Kidney (tissue), 13 donors: ENCODE measurements at regions not wholly inside any gene's neighbourhood (a gene's known extent, or its start where the extent isn't known, plus 50 kb on each side); places are given as distances from the start of the nearest gene placed in this dataset.

Experiments used
- DNase-seq, 5 donors: peaks; one replicate each; pipeline ENCODE4 v3.0.0-alpha.2; 2013 to 2020
- FAIRE-seq: peaks from 2 replicates; lab custom pipeline; 2012; peaks lifted over from hg19 to GRCh38; lab: Jason Lieb, UNC
- H3K27ac ChIP-seq, 2 donors: one replicate each; pipeline ENCODE4 v1.7.0; 2013; ENCODE audit warnings: low read depth in 2 of 2, low read length in 2 of 2, inconsistent platforms in 1 of 2
- H3K27me3 ChIP-seq: one replicate; pipeline ENCODE4 v1.7.1; 2013; ENCODE audit warnings: low read length, inconsistent platforms; ENCODE audit not compliant: control insufficient read depth, insufficient read depth
- H3K36me3 ChIP-seq, 3 donors: one replicate each; pipeline versions ENCODE4 v1.7.0 to v1.7.1; 2013; ENCODE audit warnings: low read length in 3 of 3, control low read depth in 1 of 3, inconsistent platforms in 1 of 3; ENCODE audit not compliant: insufficient read depth in 3 of 3, control insufficient read depth in 2 of 3
- H3K4me1 ChIP-seq, 3 donors: one replicate each; pipeline versions ENCODE4 v1.7.0 to v1.7.1; 2013; ENCODE audit warnings: low read length in 3 of 3, inconsistent platforms in 1 of 3, low read depth in 1 of 3; ENCODE audit not compliant: control insufficient read depth in 2 of 3, insufficient read depth in 2 of 3
- H3K4me3 ChIP-seq, 3 donors: one replicate each; pipeline versions ENCODE4 v1.7.0 to v1.8.1; 2013; ENCODE audit warnings: low read length in 3 of 3, control low read depth in 1 of 3, inconsistent platforms in 1 of 3
- H3K9ac ChIP-seq, 3 donors: one replicate each; pipeline versions ENCODE4 v1.7.0 to v1.7.1; 2013; ENCODE audit warnings: low read length in 3 of 3, control low read depth in 1 of 3, inconsistent platforms in 1 of 3
- H3K9me3 ChIP-seq, 3 donors: one replicate each; pipeline versions ENCODE4 v1.7.0 to v1.7.1; 2013; ENCODE audit warnings: low read length in 3 of 3, control low read depth in 1 of 3, inconsistent platforms in 1 of 3; ENCODE audit not compliant: control insufficient read depth in 2 of 3, insufficient read depth in 1 of 3
- intact Hi-C: fragments of 100-400 bp; cut with DNase I; formaldehyde crosslinking; loops from one replicate; pipeline ENCODE4 v1.11.1; 2022
- TF ChIP-seq, protein P1 (sequence below): IDR thresholded peaks from 3 replicates; pipeline ENCODE4 v1.5.1; 2012; ENCODE audit warnings: mild to moderate bottlenecking, moderate library complexity, borderline replicate concordance; ENCODE audit not compliant: insufficient read depth; ENCODE audit errors: extremely low read depth
- donor health status: control.
- donor health status: control.
- donor health status: control.
- donor health status: control.
- donor health status: control.
- donor health status: DM: yes; HTN: yes; CAD: no.
- donor health status: Normal renal cell carcinoma (clear cell type).

DNA sequence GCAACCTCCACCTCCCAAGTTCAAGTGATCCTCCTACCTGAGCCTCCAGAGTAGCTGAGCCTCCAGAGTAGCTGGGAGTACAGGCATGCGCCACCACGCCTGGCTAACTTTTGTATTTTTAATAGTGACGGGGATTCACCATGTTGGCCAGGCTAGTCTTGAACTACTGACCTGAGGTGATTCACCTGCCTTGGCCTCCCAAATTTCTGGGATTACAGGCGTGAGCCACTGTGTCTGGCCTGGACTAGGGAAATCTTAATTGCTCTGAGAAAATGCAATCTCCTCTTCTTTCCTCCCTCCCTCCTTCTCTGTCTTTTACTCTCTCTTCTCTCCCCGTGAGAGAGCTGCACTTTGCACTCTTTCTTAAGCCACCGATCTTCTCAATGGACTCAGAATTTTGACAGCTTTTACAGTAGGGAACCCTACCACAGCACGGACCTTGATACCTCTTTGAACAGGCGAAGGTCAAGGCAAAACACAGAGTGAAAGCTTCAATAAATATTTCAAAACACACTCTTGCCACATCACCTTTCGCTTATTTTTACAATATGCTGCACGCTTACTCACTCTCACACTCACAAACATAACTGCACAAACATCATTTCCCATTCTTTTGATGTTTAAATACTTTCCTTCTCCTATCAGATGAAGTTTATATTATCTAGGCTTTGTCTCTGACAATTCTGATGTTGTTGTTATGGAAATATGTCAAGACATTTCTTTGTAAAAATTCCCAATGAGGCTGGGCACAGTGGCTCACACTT lies 173.4 kb upstream of the NRP1 start:
- no peak for DNase-seq
- Histone ChIP-seq H3K4me1 (no peaks in the 10 kb centered on the region), H3K27ac (no peak overlapping the region), H3K9ac (no peak overlapping the region), H3K9me3 (no peaks in the 10 kb centered on the region), H3K27me3 (no peaks in the 10 kb centered on the region), H3K4me3 (no peak overlapping the region), H3K36me3 (no peaks in the 10 kb centered on the region)
- FAIRE-seq: no peak
- intact Hi-C loops: no loop called here
- TF ChIP-seq, protein P1, sequence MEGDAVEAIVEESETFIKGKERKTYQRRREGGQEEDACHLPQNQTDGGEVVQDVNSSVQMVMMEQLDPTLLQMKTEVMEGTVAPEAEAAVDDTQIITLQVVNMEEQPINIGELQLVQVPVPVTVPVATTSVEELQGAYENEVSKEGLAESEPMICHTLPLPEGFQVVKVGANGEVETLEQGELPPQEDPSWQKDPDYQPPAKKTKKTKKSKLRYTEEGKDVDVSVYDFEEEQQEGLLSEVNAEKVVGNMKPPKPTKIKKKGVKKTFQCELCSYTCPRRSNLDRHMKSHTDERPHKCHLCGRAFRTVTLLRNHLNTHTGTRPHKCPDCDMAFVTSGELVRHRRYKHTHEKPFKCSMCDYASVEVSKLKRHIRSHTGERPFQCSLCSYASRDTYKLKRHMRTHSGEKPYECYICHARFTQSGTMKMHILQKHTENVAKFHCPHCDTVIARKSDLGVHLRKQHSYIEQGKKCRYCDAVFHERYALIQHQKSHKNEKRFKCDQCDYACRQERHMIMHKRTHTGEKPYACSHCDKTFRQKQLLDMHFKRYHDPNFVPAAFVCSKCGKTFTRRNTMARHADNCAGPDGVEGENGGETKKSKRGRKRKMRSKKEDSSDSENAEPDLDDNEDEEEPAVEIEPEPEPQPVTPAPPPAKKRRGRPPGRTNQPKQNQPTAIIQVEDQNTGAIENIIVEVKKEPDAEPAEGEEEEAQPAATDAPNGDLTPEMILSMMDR: no peak

DNA sequence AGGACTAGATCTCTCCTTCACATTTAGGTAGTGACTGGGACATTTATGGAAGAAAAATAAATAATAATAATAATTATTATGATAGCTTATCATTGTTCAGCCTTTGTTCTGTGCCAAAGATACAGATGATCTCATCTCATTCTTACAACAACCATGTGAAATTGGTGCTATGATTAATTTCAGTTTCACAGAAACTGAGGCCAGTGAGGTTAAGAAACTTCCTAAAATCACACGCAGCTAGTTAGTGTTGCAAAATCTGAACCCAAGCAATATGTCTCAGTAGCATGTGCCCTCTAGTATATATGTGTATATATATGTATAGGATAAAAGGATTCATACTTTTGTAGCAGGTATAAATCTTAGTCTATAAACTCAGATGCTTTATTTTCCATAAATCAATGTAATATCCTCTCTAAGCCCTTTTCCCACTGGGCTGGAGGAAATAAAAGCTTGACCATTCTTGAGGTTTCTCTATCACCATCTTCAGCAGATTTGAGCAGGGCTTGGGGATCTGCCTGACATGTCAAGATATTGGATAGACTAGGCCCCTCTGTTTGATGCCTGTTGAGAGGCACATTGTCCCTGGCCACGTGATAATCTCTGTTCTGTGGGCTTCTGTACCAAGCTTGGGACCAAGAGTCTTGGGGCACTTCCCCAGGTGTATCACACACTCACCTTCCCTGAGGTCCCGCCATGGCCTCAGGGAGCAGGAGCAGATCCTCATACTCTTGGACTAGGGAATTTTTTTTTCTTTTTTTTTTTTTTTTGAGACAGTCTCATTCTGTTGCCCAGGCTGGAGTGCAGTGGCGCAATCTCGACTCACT lies 172.6 kb upstream of the NRP1 start:
- no peak for FAIRE-seq
- no peak overlapping the region for H3K27ac ChIP-seq
- TF ChIP-seq, protein P1: no peak

DNA sequence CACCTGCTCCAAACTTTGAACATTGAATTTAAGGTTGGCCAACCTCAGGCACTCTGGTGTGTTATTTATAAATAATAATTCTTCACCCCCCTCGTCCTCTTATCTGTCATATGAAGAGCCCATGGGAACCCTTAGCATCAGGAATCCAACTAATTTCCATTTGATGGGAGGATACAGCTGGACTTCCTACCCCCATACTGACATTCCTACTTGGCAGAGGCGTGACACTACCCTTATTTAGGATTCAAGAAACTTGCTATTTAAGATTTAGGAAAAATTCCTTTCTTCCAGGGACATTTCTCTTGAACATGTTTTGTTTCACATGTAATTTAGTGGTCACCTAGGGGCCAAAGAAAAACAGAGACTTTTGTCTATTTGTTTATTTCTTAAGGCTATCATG lies 171.9 kb upstream of the NRP1 start:
- FAIRE-seq (no peak), DNase-seq (no peak)
- Histone ChIP-seq H3K36me3 (no peaks in the 10 kb centered on the region), H3K4me3 (no peak overlapping the region), H3K27me3 (no peaks in the 10 kb centered on the region), H3K27ac (no peak overlapping the region), H3K9ac (no peak overlapping the region), H3K9me3 (no peaks in the 10 kb centered on the region), H3K4me1 (no peaks in the 10 kb centered on the region)
- intact Hi-C loops: no loop called here
- TF ChIP-seq, protein P1: no peak

More for the DNA sequence above, 172.6 kb upstream of the NRP1 start:
- H3K4me1 ChIP-seq: no peaks in the 10 kb centered on the region
- H3K27me3 ChIP-seq: no peaks in the 10 kb centered on the region
- DNase-seq: no peak
- no peaks in the 10 kb centered on the region for H3K9me3 ChIP-seq
- H3K9ac ChIP-seq: no peak overlapping the region
- H3K4me3 ChIP-seq: no peak overlapping the region
- intact Hi-C loops: no loop called here
- no peaks in the 10 kb centered on the region for H3K36me3 ChIP-seq
